Astrocyte (in vitro differentiated cells and primary cell): ENCODE measurements at regions not wholly inside any gene's neighbourhood (a gene's known extent, or its start where the extent isn't known, plus 50 kb on each side); places are given as distances from the start of the nearest gene placed in this dataset.

Experiments
- CTCF ChIP-seq: IDR thresholded peaks from 2 replicates; pipeline ENCODE4 v1.5.1; 2011; ENCODE audit warnings: low read depth, mild to moderate bottlenecking, inconsistent platforms, low read length, moderate library complexity; ENCODE audit not compliant: insufficient read depth
- EZH2 ChIP-seq: IDR thresholded peaks from 2 replicates; pipeline ENCODE4 v1.6.1; 2012; ENCODE audit warnings: mild to moderate bottlenecking, low read length, inconsistent platforms; ENCODE audit not compliant: insufficient read depth

- TF ChIP-seq CTCF (no peak), EZH2 (no peak)
These were observed 141.7 kb upstream of the RPS6KA2 start for GRCh38 chr6:166768761-166769160.
